ENCODE measurements at regions not wholly inside any gene's neighbourhood (a gene's known extent, or its start where the extent isn't known, plus 50 kb on each side); places are given as distances from the start of the nearest gene placed in this dataset.

GRCh38 chr15:77744398-77744797, 111.7 kb upstream of the LINGO1 start:
- H3K27me3 ChIP-seq (ENCODE audit: control insufficient read depth, insufficient read depth, low read length), result peaks cover 15% of the 10 kb centered on the region
- ChIA-PET CTCF (no interaction called here), POLR2A (no interaction called here)
- DNase-seq (ENCODE audit: low read depth, low spot score), result no peak
- no peak for TF ChIP-seq CTCF (IDR thresholded peaks at IDR 0.05; ENCODE audit: low read depth, low read length)
- no peaks in the 10 kb centered on the region; the same call in 1 of the 2 replicates for H3K9me3 ChIP-seq (ENCODE audit: control insufficient read depth, insufficient read depth, low read length)
- no peak overlapping the region for H3K4me3 ChIP-seq (ENCODE audit: low read depth, low read length)
- H3K27ac ChIP-seq (ENCODE audit: low read depth, low read length), result no peak overlapping the region

GRCh38 chr15:77742570-77742969, 109.9 kb upstream of the LINGO1 start:
- peaks cover 29% of the 10 kb centered on the region for H3K27me3 ChIP-seq (ENCODE audit: control insufficient read depth, insufficient read depth, low read length)
- H3K27ac ChIP-seq (ENCODE audit: low read depth, low read length), result no peak overlapping the region
- no peak overlapping the region for H3K4me3 ChIP-seq (ENCODE audit: low read depth, low read length)
- H3K9me3 ChIP-seq (ENCODE audit: control insufficient read depth, insufficient read depth, low read length), result no peaks in the 10 kb centered on the region
- no peak for TF ChIP-seq CTCF (IDR thresholded peaks at IDR 0.05; ENCODE audit: low read depth, low read length)
- ChIA-PET CTCF (interaction anchor here (0.5 kb wide), 1 partner anchor 199 kb away, joined by 4 read pairs; no protein-coding TSS in a partner anchor), POLR2A (no interaction called here)
- DNase-seq (ENCODE audit: low read depth, low spot score), result no peak

- TF ChIP-seq CTCF (IDR thresholded peaks at IDR 0.05; ENCODE audit: low read depth, low read length), result no peak
- peaks cover 32% of the 10 kb centered on the region for H3K27me3 ChIP-seq (ENCODE audit: control insufficient read depth, insufficient read depth, low read length)
- DNase-seq (ENCODE audit: low read depth, low spot score), result no peak
- no peak overlapping the region for H3K4me3 ChIP-seq (ENCODE audit: low read depth, low read length)
- H3K27ac ChIP-seq (ENCODE audit: low read depth, low read length), result no peak overlapping the region
- no peaks in the 10 kb centered on the region for H3K9me3 ChIP-seq (ENCODE audit: control insufficient read depth, insufficient read depth, low read length)
- POLR2A ChIA-PET, result no interaction called here
- CTCF ChIA-PET, result interaction anchor here (0.5 kb wide), 1 partner anchor 199 kb away, joined by 4 read pairs; no protein-coding TSS in a partner anchor
These were observed 109.4 kb upstream of the LINGO1 start for GRCh38 chr15:77742127-77742526.

- Histone ChIP-seq H3K4me3 (ENCODE audit: low read depth, low read length) (no peak overlapping the region), H3K9me3 (ENCODE audit: control insufficient read depth, insufficient read depth, low read length) (no peaks in the 10 kb centered on the region), H3K27ac (ENCODE audit: low read depth, low read length) (no peak overlapping the region), H3K27me3 (ENCODE audit: control insufficient read depth, insufficient read depth, low read length) (peaks cover 32% of the 10 kb centered on the region)
- CTCF ChIA-PET, result interaction anchor here (0.5 kb wide), 1 partner anchor 25 kb away, joined by 3 read pairs; no protein-coding TSS in a partner anchor
- POLR2A ChIA-PET, result no interaction called here
- DNase-seq (ENCODE audit: low read depth, low spot score), result no peak
- no peak for TF ChIP-seq CTCF (IDR thresholded peaks at IDR 0.05; ENCODE audit: low read depth, low read length)
These were observed 108.4 kb upstream of the LINGO1 start for GRCh38 chr15:77741106-77741505.

GRCh38 chr15:77739591-77740378, 107.1 kb upstream of the LINGO1 start:
- DNase-seq (ENCODE audit: low read depth, low spot score), result no peak
- Histone ChIP-seq H3K27ac (ENCODE audit: low read depth, low read length) (no peak overlapping the region), H3K27me3 (ENCODE audit: control insufficient read depth, insufficient read depth, low read length) (peaks cover 38% of the 10 kb centered on the region), H3K9me3 (ENCODE audit: control insufficient read depth, insufficient read depth, low read length) (no peaks in the 10 kb centered on the region), H3K4me3 (ENCODE audit: low read depth, low read length) (no peak overlapping the region)
- ChIA-PET CTCF (no interaction called here), POLR2A (no interaction called here)
- no peak for TF ChIP-seq CTCF (IDR thresholded peaks at IDR 0.05; ENCODE audit: low read depth, low read length)
